ENCODE measurements at regions not wholly inside any gene's neighbourhood (a gene's known extent, or its start where the extent isn't known, plus 50 kb on each side); places are given as distances from the start of the nearest gene placed in this dataset.

GRCh38 chr18:8980496-8980895 lies 122.0 kb upstream of the NDUFV2 start:
- no peaks in the 10 kb centered on the region for H3K9me1 ChIP-seq (ENCODE audit: control insufficient read depth, insufficient read depth, low read length)
- BruUV-seq (replicated peaks): no TSS peak
- no peaks in the 10 kb centered on the region for H4K20me1 ChIP-seq (replicated peaks; ENCODE audit: control insufficient read depth, insufficient read depth, low read length)
- H3K4me1 ChIP-seq (replicated peaks in 1 of 2; ENCODE audit: control insufficient read depth in 2 of 2, insufficient read depth in 2 of 2, low read length in 2 of 2): peaks cover 0 to 7% of the 10 kb centered on the region in 2 experiments; a peak in 3 of 5 replicates
- no peak for DNase-seq (ENCODE audit: extremely low read depth in 1 of 4, low spot score in 3 of 4)
- peak overlapping the region; percentile 37 for H2AFZ ChIP-seq (ENCODE audit: low read depth, low read length)
- no peak for FAIRE-seq
- ChIA-PET CTCF (ENCODE audit: low intra/inter-chr PET ratio) (no interaction called here), POLR2A (interaction anchor here (0.8 to 1.2 kb wide), 2 partner anchors 9 to 37 kb away, joined by 3 read pairs; no protein-coding TSS in a partner anchor)
- no peak overlapping the region for H3K4me3 ChIP-seq
- ATAC-seq: no peak
- no peaks in the 10 kb centered on the region for H3K36me3 ChIP-seq (ENCODE audit: control insufficient read depth, insufficient read depth, low read length)
- 83% methylated on average over 6 of the region's 6 CpGs for whole genome bisulfite sequencing (ENCODE audit: insufficient coverage, low coverage, missing lambda C conversion rate)
- intact Hi-C loops (cut with micrococcal nuclease): loop anchor here (5.0 kb wide), 1 partner anchor 58 kb away; no protein-coding TSS in a partner anchor
- H3K79me2 ChIP-seq (ENCODE audit: control insufficient read depth, insufficient read depth, low read length): no peaks in the 10 kb centered on the region
- in situ Hi-C loops (cut with MboI): loop anchor here (5.0 kb wide), 1 partner anchor 323 kb away; no protein-coding TSS in a partner anchor
- no peak overlapping the region for H3K4me2 ChIP-seq (ENCODE audit: insufficient read depth, low read length)
- H3K27ac ChIP-seq (ENCODE audit: extremely low read depth, low read depth, low read length): no peak overlapping the region
- H3K27me3 ChIP-seq (ENCODE audit: control insufficient read depth in 2 of 2, insufficient read depth in 2 of 2, low read length in 2 of 2): no peaks in the 10 kb centered on the region
- H3K9ac ChIP-seq (ENCODE audit: insufficient read depth in 1 of 2, low read depth in 2 of 2, low read length in 2 of 2): no peak overlapping the region
- no peaks in the 10 kb centered on the region for H3K9me3 ChIP-seq (replicated peaks; ENCODE audit: control insufficient read depth, insufficient read depth, low read depth, low read length)
- TF ChIP-seq, protein P1, sequence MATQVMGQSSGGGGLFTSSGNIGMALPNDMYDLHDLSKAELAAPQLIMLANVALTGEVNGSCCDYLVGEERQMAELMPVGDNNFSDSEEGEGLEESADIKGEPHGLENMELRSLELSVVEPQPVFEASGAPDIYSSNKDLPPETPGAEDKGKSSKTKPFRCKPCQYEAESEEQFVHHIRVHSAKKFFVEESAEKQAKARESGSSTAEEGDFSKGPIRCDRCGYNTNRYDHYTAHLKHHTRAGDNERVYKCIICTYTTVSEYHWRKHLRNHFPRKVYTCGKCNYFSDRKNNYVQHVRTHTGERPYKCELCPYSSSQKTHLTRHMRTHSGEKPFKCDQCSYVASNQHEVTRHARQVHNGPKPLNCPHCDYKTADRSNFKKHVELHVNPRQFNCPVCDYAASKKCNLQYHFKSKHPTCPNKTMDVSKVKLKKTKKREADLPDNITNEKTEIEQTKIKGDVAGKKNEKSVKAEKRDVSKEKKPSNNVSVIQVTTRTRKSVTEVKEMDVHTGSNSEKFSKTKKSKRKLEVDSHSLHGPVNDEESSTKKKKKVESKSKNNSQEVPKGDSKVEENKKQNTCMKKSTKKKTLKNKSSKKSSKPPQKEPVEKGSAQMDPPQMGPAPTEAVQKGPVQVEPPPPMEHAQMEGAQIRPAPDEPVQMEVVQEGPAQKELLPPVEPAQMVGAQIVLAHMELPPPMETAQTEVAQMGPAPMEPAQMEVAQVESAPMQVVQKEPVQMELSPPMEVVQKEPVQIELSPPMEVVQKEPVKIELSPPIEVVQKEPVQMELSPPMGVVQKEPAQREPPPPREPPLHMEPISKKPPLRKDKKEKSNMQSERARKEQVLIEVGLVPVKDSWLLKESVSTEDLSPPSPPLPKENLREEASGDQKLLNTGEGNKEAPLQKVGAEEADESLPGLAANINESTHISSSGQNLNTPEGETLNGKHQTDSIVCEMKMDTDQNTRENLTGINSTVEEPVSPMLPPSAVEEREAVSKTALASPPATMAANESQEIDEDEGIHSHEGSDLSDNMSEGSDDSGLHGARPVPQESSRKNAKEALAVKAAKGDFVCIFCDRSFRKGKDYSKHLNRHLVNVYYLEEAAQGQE (IDR thresholded peaks at IDR 0.05; ENCODE audit: borderline replicate concordance): 0 out of 2 replicates have a peak, but pooled peaks have one; percentile 1
- TF ChIP-seq, protein P1 (CRISPR knock-in tag; IDR thresholded peaks at IDR 0.05; ENCODE audit: low read depth): no peak
- TF ChIP-seq BDP1 (IDR thresholded peaks at IDR 0.05; ENCODE audit: insufficient read depth, insufficient read length): no peak

Data from K562 (cell line).